Stimulated activated CD8-positive, alpha-beta memory T cell treated with anti-CD3 and anti-CD28 coated beads, Interleukin-4, amount 100 ng/mL, for 48 hours (primary cell): ENCODE measurements at regions not wholly inside any gene's neighbourhood (a gene's known extent, or its start where the extent isn't known, plus 50 kb on each side); places are given as distances from the start of the nearest gene placed in this dataset.
"Not testable (repeated sequence)": the region's sequence is repeated elsewhere in the genome, so short reads cannot be mapped to it uniquely, and the experiment has no call there.

ENCODE experiments used
- DNase-seq: peaks from one replicate; pipeline ENCODE4 v3.0.0-alpha.2; 2020

GRCh38 chr3:159047361-159047760 lies 245.5 kb downstream of the MFSD1 start:
- DNase-seq: no peak

GRCh38 chr3:159052494-159052893 lies 250.6 kb downstream of the MFSD1 start:
- not testable (repeated sequence) for DNase-seq

- no peak for DNase-seq
Measured at GRCh38 chr3:159057621-159058020, 255.8 kb downstream of the MFSD1 start.

GRCh38 chr3:159058859-159059258 lies 257.0 kb downstream of the MFSD1 start:
- DNase-seq: no peak

GRCh38 chr3:159059395-159059794 lies 257.5 kb downstream of the MFSD1 start:
- no peak for DNase-seq

GRCh38 chr3:159062734-159063410 lies 261.0 kb downstream of the MFSD1 start:
- no peak for DNase-seq

- DNase-seq: no peak
Measured at GRCh38 chr3:159069091-159069490, 267.2 kb downstream of the MFSD1 start, which contains the start of gene IQCJ. TSS of gene IQCJ (plus strand) at chr3:159069319.

- no peak for DNase-seq
Measured at GRCh38 chr3:159069866-159070425, 268.1 kb downstream of the MFSD1 start.

GRCh38 chr3:159074756-159075701 lies 273.2 kb downstream of the MFSD1 start:
- DNase-seq: no peak

- DNase-seq: no peak
Measured at GRCh38 chr3:159077860-159078259, 276.0 kb downstream of the MFSD1 start.

- no peak for DNase-seq
Measured at GRCh38 chr3:159080256-159080655, 278.4 kb downstream of the MFSD1 start.

- no peak for DNase-seq
Measured at GRCh38 chr3:159080821-159081220, 279.0 kb downstream of the MFSD1 start.

GRCh38 chr3:159082519-159082918 lies 280.7 kb downstream of the MFSD1 start:
- DNase-seq: no peak

- no peak for DNase-seq
Measured at GRCh38 chr3:159091936-159092335, 290.1 kb downstream of the MFSD1 start.

- DNase-seq: no peak
Measured at GRCh38 chr3:159102001-159102400, 300.1 kb downstream of the MFSD1 start.

GRCh38 chr3:159112724-159113123 lies 310.9 kb downstream of the MFSD1 start:
- DNase-seq: no peak

GRCh38 chr3:159113221-159113875 lies 311.5 kb downstream of the MFSD1 start:
- DNase-seq: no peak

GRCh38 chr3:159114582-159114981 lies 312.7 kb downstream of the MFSD1 start:
- no peak for DNase-seq

- no peak for DNase-seq
Measured at GRCh38 chr3:159123877-159124276, 322.0 kb downstream of the MFSD1 start.

- no peak for DNase-seq
Measured at GRCh38 chr3:159126261-159127020, 324.6 kb downstream of the MFSD1 start.

- DNase-seq: no peak
Measured at GRCh38 chr3:159127021-159127392, 325.2 kb downstream of the MFSD1 start.

- no peak for DNase-seq
Measured at GRCh38 chr3:159128628-159129027, 326.8 kb downstream of the MFSD1 start.
